Nephron progenitor cell (in vitro differentiated cells): ENCODE measurements at regions not wholly inside any gene's neighbourhood (a gene's known extent, or its start where the extent isn't known, plus 50 kb on each side); places are given as distances from the start of the nearest gene placed in this dataset.

Experiments
- DNase-seq: peaks from one replicate; pipeline ENCODE4 v3.0.0; 2021
- H3K27ac Mint-ChIP-seq: 2 replicates; pipeline ENCODE4 v1.8.0; 2021; ENCODE audit warnings: mild to moderate bottlenecking, moderate library complexity, mixed read lengths
- H3K27me3 Mint-ChIP-seq: 2 replicates; pipeline ENCODE4 v1.8.0; 2021; ENCODE audit warnings: mild to moderate bottlenecking, low read depth, mixed read lengths; ENCODE audit not compliant: poor library complexity
- H3K36me3 Mint-ChIP-seq: 2 replicates; pipeline ENCODE4 v1.8.0; 2021; ENCODE audit warnings: low read depth, mixed read lengths
- H3K4me1 Mint-ChIP-seq: 2 replicates; pipeline ENCODE4 v1.8.0; 2021; ENCODE audit warnings: mixed read lengths
- H3K4me3 Mint-ChIP-seq: 2 replicates; pipeline ENCODE4 v1.8.0; 2021; ENCODE audit warnings: mild to moderate bottlenecking, moderate library complexity, mixed read lengths
- H3K9me3 Mint-ChIP-seq: 2 replicates; pipeline ENCODE4 v1.8.0; 2021; ENCODE audit warnings: mild to moderate bottlenecking, moderate library complexity, mixed read lengths
- CTCF ChIP-seq: fragments of 200-600 bp; sonication (generic); IDR thresholded peaks from 2 replicates; pipeline ENCODE4 v1.5.0; 2021; ENCODE audit warnings: antibody characterized with exemption

GRCh38 chr11:95695181-95695580 is 94.4 kb downstream of the FAM76B start:
- peaks cover 3% of the 10 kb centered on the region for H3K27me3 Mint-ChIP-seq
- no peaks in the 10 kb centered on the region for H3K36me3 Mint-ChIP-seq
- H3K9me3 Mint-ChIP-seq = no peaks in the 10 kb centered on the region
- no peak for TF ChIP-seq CTCF
- H3K4me3 Mint-ChIP-seq = no peak overlapping the region
- peaks cover 17% of the 10 kb centered on the region for H3K4me1 Mint-ChIP-seq
- no peak overlapping the region for H3K27ac Mint-ChIP-seq
- DNase-seq = no peak

- H3K4me1 Mint-ChIP-seq = peaks cover 12% of the 10 kb centered on the region
- DNase-seq = no peak
- H3K9me3 Mint-ChIP-seq = no peaks in the 10 kb centered on the region
- H3K27ac Mint-ChIP-seq = no peak overlapping the region
- H3K4me3 Mint-ChIP-seq = no peak overlapping the region
- no peak for TF ChIP-seq CTCF
- peaks cover 3% of the 10 kb centered on the region for H3K27me3 Mint-ChIP-seq
- no peaks in the 10 kb centered on the region for H3K36me3 Mint-ChIP-seq
Observed at GRCh38 chr11:95693298-95693697, 96.3 kb downstream of the FAM76B start.

GRCh38 chr11:95692526-95693260 is 96.9 kb downstream of the FAM76B start:
- H3K4me3 Mint-ChIP-seq = no peak overlapping the region
- peaks cover 6% of the 10 kb centered on the region for H3K4me1 Mint-ChIP-seq
- TF ChIP-seq CTCF = no peak
- no peak overlapping the region for H3K27ac Mint-ChIP-seq
- no peaks in the 10 kb centered on the region for H3K9me3 Mint-ChIP-seq
- DNase-seq = no peak
- no peaks in the 10 kb centered on the region for H3K36me3 Mint-ChIP-seq
- peaks cover 3% of the 10 kb centered on the region for H3K27me3 Mint-ChIP-seq

GRCh38 chr11:95690100-95690499 is 99.5 kb downstream of the FAM76B start:
- no peak for DNase-seq
- no peaks in the 10 kb centered on the region for H3K4me1 Mint-ChIP-seq
- H3K9me3 Mint-ChIP-seq = no peaks in the 10 kb centered on the region
- no peak overlapping the region for H3K4me3 Mint-ChIP-seq
- TF ChIP-seq CTCF = no peak
- H3K27ac Mint-ChIP-seq = no peak overlapping the region
- peaks cover 1% of the 10 kb centered on the region for H3K27me3 Mint-ChIP-seq
- no peaks in the 10 kb centered on the region for H3K36me3 Mint-ChIP-seq

GRCh38 chr11:95688501-95689222 is 100.9 kb downstream of the FAM76B start:
- no peak overlapping the region for H3K4me3 Mint-ChIP-seq
- no peak for TF ChIP-seq CTCF
- no peaks in the 10 kb centered on the region for H3K9me3 Mint-ChIP-seq
- H3K4me1 Mint-ChIP-seq = no peaks in the 10 kb centered on the region
- H3K27ac Mint-ChIP-seq = no peak overlapping the region
- H3K27me3 Mint-ChIP-seq = peaks cover 3% of the 10 kb centered on the region
- no peaks in the 10 kb centered on the region for H3K36me3 Mint-ChIP-seq
- no peak for DNase-seq
